ENCODE measurements at regions not wholly inside any gene's neighbourhood (a gene's known extent, or its start where the extent isn't known, plus 50 kb on each side); places are given as distances from the start of the nearest gene placed in this dataset.

DNA sequence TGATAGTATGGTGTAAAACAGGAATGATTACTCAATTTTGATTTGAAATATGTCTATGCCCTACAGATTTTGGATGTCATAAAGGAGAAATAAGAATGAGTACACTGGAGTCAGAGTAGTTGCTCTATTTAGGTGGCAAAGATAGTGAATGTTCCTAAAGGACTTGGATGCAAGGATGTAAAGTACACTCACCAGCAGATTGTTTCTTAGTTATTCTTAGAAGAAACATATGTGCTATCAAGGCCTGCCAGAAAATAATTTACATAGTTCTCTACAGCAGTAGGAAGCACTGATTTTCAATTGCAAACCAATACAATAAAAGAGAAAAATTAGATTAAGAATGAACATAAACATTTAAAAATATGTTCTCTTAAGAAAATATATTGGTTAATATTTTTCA is 259.4 kb downstream of the PPP1R3A start:
- TF ChIP-seq, protein P1, sequence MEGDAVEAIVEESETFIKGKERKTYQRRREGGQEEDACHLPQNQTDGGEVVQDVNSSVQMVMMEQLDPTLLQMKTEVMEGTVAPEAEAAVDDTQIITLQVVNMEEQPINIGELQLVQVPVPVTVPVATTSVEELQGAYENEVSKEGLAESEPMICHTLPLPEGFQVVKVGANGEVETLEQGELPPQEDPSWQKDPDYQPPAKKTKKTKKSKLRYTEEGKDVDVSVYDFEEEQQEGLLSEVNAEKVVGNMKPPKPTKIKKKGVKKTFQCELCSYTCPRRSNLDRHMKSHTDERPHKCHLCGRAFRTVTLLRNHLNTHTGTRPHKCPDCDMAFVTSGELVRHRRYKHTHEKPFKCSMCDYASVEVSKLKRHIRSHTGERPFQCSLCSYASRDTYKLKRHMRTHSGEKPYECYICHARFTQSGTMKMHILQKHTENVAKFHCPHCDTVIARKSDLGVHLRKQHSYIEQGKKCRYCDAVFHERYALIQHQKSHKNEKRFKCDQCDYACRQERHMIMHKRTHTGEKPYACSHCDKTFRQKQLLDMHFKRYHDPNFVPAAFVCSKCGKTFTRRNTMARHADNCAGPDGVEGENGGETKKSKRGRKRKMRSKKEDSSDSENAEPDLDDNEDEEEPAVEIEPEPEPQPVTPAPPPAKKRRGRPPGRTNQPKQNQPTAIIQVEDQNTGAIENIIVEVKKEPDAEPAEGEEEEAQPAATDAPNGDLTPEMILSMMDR (IDR thresholded peaks at IDR 0.05; ENCODE audit: insufficient read depth, low read depth, low read length): no peak
- no peaks in the 10 kb centered on the region for H3K36me3 ChIP-seq (ENCODE audit: control insufficient read depth, insufficient read depth, low read length)
- no peak overlapping the region for H3K4me3 ChIP-seq (ENCODE audit: low read depth, low read length)
- ChIA-PET CTCF (no interaction called here), POLR2A (no interaction called here)
- DNase-seq (ENCODE audit: low read depth): no peak
- H3K27me3 ChIP-seq (ENCODE audit: control insufficient read depth, insufficient read depth, low read length): no peaks in the 10 kb centered on the region

DNA sequence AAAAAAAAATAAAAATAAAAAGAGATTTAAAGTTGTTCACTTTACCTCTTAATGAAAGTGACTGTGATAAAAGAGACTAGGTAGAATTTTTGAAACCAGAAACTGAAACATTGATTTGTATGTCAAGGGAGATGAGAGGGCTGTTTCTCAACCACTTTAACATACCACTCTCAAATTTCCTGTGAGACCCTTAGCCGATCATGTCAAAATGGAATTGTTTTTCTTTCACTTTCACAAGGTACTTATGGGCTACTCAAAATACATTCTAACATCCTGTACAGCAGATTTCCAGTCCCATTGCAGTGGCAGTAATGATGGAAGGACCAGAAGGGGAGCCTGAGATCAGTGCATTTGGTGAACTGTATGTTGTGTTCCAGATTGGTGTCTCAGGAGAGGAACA is 261.2 kb downstream of the PPP1R3A start:
- no peaks in the 10 kb centered on the region for H3K27me3 ChIP-seq (ENCODE audit: control insufficient read depth, insufficient read depth, low read length)
- DNase-seq (ENCODE audit: low read depth): no peak
- POLR2A ChIA-PET: no interaction called here
- H3K4me3 ChIP-seq (ENCODE audit: low read depth, low read length): no peak overlapping the region
- CTCF ChIA-PET: no interaction called here
- TF ChIP-seq, protein P1 (IDR thresholded peaks at IDR 0.05; ENCODE audit: insufficient read depth, low read depth, low read length): no peak
- H3K36me3 ChIP-seq (ENCODE audit: control insufficient read depth, insufficient read depth, low read length): no peaks in the 10 kb centered on the region

DNA sequence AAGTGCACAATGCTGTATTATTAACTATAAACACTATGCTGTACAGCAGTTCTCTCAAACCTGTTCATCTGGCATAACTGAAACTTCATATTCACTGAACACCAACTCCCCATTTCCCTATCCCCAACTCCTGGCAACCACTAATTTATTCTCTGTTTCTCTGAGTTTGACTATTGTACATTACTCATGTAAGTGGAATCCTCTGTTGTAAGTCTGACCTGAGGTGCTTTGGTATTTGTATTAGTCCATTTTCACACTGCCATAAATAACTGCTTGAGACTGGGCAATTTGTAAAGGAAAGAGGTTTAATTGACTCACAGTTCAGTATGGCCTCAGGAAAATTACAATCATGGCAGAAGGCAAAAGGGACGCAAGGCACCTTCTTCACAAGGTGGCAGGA is 266.3 kb downstream of the PPP1R3A start:
- no peaks in the 10 kb centered on the region for H3K36me3 ChIP-seq (ENCODE audit: control insufficient read depth, insufficient read depth, low read length)
- no peak for DNase-seq (ENCODE audit: low read depth)
- no peak overlapping the region for H3K4me3 ChIP-seq (ENCODE audit: low read depth, low read length)
- TF ChIP-seq, protein P1 (IDR thresholded peaks at IDR 0.05; ENCODE audit: insufficient read depth, low read depth, low read length): no peak
- CTCF ChIA-PET: no interaction called here
- POLR2A ChIA-PET: no interaction called here
- H3K27me3 ChIP-seq (ENCODE audit: control insufficient read depth, insufficient read depth, low read length): no peaks in the 10 kb centered on the region

DNA sequence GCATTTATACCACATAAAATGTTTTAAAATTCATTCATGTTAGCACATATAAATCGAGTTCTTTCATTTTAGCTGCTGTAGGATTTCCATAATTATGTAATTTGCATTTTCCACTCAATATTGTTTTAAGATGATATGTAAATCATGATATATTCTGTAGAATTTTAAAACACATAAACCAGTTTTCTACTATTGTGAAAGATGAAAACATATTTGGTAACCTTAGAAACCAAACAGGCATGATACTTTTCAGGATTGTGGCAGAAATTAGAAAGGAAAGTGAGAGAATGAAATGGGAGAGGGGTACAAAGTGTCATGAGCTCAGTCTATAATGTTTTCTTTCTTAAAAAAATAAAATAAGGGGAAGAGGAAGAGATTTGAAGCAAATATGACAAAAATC is 269.3 kb downstream of the PPP1R3A start:
- TF ChIP-seq, protein P1 (IDR thresholded peaks at IDR 0.05; ENCODE audit: insufficient read depth, low read depth, low read length): no peak
- Histone ChIP-seq H3K36me3 (ENCODE audit: control insufficient read depth, insufficient read depth, low read length) (no peaks in the 10 kb centered on the region), H3K4me3 (ENCODE audit: low read depth, low read length) (no peak overlapping the region), H3K27me3 (ENCODE audit: control insufficient read depth, insufficient read depth, low read length) (no peaks in the 10 kb centered on the region)
- DNase-seq (ENCODE audit: low read depth): no peak
- ChIA-PET POLR2A (no interaction called here), CTCF (interaction anchor here (0.9 kb wide), 1 partner anchor 41 kb away, joined by 3 read pairs; no protein-coding TSS in a partner anchor)

DNA sequence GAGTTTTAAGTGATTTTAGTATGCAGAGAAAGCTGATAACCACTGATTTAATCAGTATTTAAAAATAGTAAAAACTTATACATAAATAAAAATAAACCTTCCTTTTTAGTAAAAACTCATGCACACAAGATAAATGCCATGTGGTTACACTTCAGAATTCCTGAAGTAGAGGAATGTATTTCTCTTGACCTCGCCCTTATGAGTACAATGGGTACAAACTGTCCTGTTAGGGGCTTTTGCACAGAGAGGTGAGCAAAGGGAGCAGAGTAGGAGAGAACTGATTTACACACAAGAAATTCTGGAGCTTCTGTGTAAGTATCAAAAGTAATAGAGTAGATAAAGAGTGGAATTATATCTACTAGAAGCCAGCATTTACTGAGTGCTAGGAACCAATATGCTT is 279.6 kb downstream of the PPP1R3A start:
- Histone ChIP-seq H3K27me3 (ENCODE audit: control insufficient read depth, insufficient read depth, low read length) (no peaks in the 10 kb centered on the region), H3K4me3 (ENCODE audit: low read depth, low read length) (no peak overlapping the region), H3K36me3 (ENCODE audit: control insufficient read depth, insufficient read depth, low read length) (no peaks in the 10 kb centered on the region)
- no peak for DNase-seq (ENCODE audit: low read depth)
- CTCF ChIA-PET: no interaction called here
- POLR2A ChIA-PET: no interaction called here
- TF ChIP-seq, protein P1 (IDR thresholded peaks at IDR 0.05; ENCODE audit: insufficient read depth, low read depth, low read length): no peak
